ENCODE measurements at regions not wholly inside any gene's neighbourhood (a gene's known extent, or its start where the extent isn't known, plus 50 kb on each side); places are given as distances from the start of the nearest gene placed in this dataset.
"Not testable (repeated sequence)": the region's sequence is repeated elsewhere in the genome, so short reads cannot be mapped to it uniquely, and the experiment has no call there.

DNA sequence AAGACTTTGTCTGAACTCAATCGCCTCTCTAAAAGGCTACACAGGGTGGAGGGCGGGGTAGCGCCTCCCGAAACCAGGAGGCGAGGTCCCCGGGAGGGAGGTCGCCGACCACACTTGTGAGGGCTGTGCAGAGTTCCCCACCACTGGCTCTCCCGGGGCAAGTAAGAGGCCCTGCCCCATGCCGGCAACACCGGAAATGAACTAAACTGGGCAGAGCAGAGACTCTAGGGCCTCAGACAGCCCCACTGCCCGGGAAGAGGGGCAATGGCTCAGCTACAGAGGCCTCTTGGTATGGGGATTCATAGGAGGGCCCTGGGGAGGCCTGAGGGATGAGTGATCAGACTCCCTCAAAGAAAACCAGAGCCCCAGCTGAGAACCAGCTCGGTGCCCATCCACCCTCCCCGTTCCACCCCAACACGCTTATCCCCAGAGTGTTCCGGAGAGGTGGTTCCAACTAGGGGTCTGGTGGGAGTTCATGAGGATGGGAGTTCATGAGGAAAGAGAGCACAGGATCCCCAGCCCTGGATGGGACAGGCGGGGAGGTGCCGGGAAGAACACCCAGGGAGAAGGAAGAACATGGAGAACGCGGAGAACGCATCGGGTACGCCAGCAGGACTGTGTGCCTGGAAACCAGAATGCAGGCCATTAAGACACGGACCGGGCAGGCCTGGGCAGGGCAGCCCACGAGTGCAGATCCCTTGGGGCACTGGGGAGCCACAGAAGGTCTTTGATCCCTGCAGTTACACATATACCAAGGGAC lies 89.4 kb upstream of the MYL10 start:
- no peak overlapping the region for H3K27ac Mint-ChIP-seq
- intact Hi-C loops (cut with micrococcal nuclease) = no loop called here
- peaks cover 4% of the 10 kb centered on the region for H3K27me3 Mint-ChIP-seq (ENCODE audit: low read depth)
- H3K4me3 Mint-ChIP-seq (ENCODE audit: low read depth) = no peak overlapping the region
- H3K36me3 Mint-ChIP-seq (ENCODE audit: low read depth) = no peaks in the 10 kb centered on the region
- DNase-seq (ENCODE audit: low spot score) = no peak
- H3K9me3 Mint-ChIP-seq = no peaks in the 10 kb centered on the region
- no peaks in the 10 kb centered on the region for H3K4me1 Mint-ChIP-seq (ENCODE audit: low read depth)

DNA sequence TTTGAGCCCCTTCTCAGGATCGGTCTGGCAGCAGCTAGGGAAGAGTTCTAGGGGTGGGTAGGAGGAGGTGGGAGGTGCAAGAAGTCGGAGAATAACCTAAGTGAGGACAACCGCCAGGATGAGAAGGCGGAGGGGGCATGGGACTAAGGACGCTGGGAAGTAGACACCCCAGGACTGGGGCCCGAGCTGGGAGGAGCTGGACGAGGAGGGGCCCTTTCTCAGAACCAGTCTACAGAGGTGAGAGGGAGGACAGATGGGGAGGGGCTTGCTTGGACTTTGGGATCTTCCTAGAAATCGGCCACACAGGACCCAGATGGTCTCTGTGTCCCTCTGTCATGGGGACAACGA lies 90.0 kb upstream of the MYL10 start:
- intact Hi-C loops (cut with micrococcal nuclease) = no loop called here
- no peak overlapping the region for H3K27ac Mint-ChIP-seq
- H3K4me3 Mint-ChIP-seq (ENCODE audit: low read depth) = no peak overlapping the region
- H3K27me3 Mint-ChIP-seq (ENCODE audit: low read depth) = peaks cover 4% of the 10 kb centered on the region
- no peaks in the 10 kb centered on the region for H3K36me3 Mint-ChIP-seq (ENCODE audit: low read depth)
- H3K9me3 Mint-ChIP-seq = peaks cover 4% of the 10 kb centered on the region
- DNase-seq (ENCODE audit: low spot score) = no peak
- no peaks in the 10 kb centered on the region for H3K4me1 Mint-ChIP-seq (ENCODE audit: low read depth)

DNA sequence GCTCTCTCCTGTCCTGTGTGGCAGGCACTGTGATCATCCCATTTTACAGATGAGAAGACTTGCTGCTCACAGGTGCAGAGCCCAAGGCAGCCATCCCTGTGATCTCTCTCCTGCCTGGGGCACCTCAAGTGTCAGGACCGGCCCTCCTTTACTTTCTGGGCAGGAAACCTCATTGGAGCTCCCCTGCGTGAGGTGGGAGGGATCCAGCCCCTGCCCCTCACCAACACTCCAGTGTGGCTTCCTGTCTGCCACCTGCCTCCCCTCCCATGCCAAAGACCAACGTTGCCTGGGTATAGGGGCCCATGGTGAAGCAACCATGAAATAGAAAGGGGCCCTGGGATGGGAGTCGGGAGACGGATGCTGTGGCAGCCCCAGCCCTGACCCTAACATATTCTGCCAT lies 91.2 kb upstream of the MYL10 start:
- DNase-seq (ENCODE audit: low spot score) = no peak
- no peaks in the 10 kb centered on the region for H3K36me3 Mint-ChIP-seq (ENCODE audit: low read depth)
- H3K27me3 Mint-ChIP-seq (ENCODE audit: low read depth) = peaks cover 4% of the 10 kb centered on the region
- intact Hi-C loops (cut with micrococcal nuclease) = no loop called here
- H3K27ac Mint-ChIP-seq = no peak overlapping the region
- peaks cover 4% of the 10 kb centered on the region for H3K9me3 Mint-ChIP-seq
- no peak overlapping the region for H3K4me3 Mint-ChIP-seq (ENCODE audit: low read depth)
- H3K4me1 Mint-ChIP-seq (ENCODE audit: low read depth) = no peaks in the 10 kb centered on the region

DNA sequence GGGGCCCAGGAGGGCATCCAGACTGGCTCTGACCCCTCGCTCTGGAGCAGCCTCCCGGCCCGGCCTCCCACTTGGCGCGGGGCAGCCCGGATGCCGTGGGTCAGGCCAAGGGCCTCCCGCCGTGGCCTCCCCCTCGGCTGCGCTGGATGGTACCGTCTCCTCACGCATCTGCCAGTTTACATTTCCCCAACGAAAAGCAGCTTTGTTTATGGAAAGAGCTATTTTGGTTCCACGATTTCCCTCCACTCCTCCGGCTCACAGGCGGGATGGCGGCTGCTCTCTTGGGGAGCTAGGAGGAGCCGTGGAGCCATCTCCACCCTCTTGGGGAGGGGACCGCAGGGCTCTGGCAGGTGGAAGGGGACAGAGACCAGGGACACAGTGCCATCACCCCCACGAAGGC lies 93.2 kb upstream of the MYL10 start:
- no peak overlapping the region for H3K27ac Mint-ChIP-seq
- intact Hi-C loops (cut with micrococcal nuclease) = no loop called here
- H3K4me1 Mint-ChIP-seq (ENCODE audit: low read depth) = no peaks in the 10 kb centered on the region
- H3K9me3 Mint-ChIP-seq = peaks cover 4% of the 10 kb centered on the region
- H3K27me3 Mint-ChIP-seq (ENCODE audit: low read depth) = peaks cover 6% of the 10 kb centered on the region
- no peak overlapping the region for H3K4me3 Mint-ChIP-seq (ENCODE audit: low read depth)
- H3K36me3 Mint-ChIP-seq (ENCODE audit: low read depth) = no peaks in the 10 kb centered on the region
- no peak for DNase-seq (ENCODE audit: low spot score)

DNA sequence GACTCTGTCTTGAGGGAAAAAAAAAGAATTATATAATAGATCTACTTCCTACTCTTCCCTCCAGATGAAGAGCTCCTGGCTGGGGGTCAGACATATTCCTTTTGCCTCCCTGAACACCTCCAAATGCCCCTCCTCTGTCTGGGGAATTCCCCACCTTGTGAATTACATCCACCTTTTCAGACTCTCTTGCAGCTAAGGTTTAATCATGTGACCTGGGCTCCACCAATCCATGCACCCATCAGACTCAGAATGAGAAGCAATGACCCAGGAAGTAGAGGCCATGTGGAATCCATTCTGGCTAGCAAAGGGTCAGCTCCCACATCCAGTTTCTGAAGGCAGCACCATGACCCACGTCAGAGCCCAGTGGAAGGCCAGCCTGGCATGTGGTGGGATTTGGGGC lies 93.6 kb upstream of the CUX1 start:
- no peaks in the 10 kb centered on the region for H3K4me1 Mint-ChIP-seq (ENCODE audit: low read depth)
- peaks cover 6% of the 10 kb centered on the region for H3K27me3 Mint-ChIP-seq (ENCODE audit: low read depth)
- H3K4me3 Mint-ChIP-seq (ENCODE audit: low read depth) = no peak overlapping the region
- intact Hi-C loops (cut with micrococcal nuclease) = no loop called here
- no peaks in the 10 kb centered on the region for H3K36me3 Mint-ChIP-seq (ENCODE audit: low read depth)
- H3K9me3 Mint-ChIP-seq = peaks cover 4% of the 10 kb centered on the region
- H3K27ac Mint-ChIP-seq = no peak overlapping the region
- DNase-seq (ENCODE audit: low spot score) = no peak

DNA sequence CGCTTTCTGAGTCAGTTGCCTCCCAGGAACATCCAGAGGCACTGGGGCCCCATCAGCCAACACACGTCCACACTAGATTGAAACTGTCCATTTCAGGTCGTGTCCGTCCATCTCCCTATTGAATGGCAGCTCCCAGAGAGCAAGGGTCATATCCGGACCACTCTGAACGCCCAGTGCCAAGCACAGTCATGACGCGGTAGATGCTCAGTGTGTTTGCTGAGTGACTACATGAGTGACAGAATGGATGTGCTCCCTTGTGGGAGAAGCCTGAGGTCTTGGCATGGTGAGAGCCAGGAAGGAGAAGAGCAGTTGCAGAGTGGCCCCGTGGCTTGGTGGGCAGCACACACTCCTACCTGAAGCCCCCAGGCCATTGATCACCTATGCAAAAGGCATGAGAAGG lies 92.5 kb upstream of the CUX1 start:
- Mint-ChIP-seq H3K4me1 (ENCODE audit: low read depth) (no peaks in the 10 kb centered on the region), H3K27ac (no peak overlapping the region), H3K36me3 (ENCODE audit: low read depth) (no peaks in the 10 kb centered on the region), H3K27me3 (ENCODE audit: low read depth) (peaks cover 5% of the 10 kb centered on the region), H3K4me3 (ENCODE audit: low read depth) (no peak overlapping the region), H3K9me3 (peaks cover 4% of the 10 kb centered on the region)
- intact Hi-C loops (cut with micrococcal nuclease) = no loop called here
- DNase-seq (ENCODE audit: low spot score) = no peak

DNA sequence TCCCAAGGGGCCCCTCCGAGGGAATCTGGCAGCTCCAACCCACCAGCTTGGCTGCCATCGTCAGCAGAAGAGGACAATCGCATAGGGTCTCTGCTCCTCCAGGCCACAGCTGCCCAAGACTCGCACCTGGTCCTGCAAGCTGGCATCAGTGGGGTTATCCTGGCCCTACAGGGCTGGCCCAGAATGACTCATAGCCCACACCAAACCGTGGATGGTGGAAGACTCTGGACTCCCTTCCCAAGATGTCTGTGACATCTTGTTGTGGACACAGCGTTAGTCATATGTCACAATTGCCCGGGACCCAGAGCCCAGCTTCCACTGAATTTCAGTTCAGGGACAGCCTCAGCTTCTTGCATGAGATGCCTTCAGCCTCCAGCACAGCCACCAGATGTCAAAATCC lies 91.5 kb upstream of the CUX1 start:
- H3K27me3 Mint-ChIP-seq (ENCODE audit: low read depth) = peaks cover 2% of the 10 kb centered on the region
- intact Hi-C loops (cut with micrococcal nuclease) = no loop called here

DNA sequence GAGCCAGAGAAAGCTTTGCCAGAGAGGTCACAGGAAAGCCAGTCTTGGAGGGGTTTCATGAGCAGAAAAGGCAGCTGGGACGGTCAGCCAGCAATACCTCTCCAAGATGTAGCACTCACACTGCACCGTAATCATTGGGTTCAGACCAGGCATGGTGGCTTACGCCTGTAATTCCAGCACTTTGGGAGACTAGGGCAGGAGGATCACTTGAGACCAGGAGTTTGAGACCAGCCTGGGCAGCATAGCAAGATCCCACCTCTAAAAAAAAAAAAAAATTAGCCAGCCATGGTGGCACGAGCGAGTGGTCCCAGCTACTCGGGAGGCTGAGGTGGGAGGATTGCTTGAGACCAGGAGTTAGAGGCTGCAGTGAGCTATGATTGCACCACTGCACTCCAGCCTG lies 90.2 kb upstream of the CUX1 start:
- peaks cover 4% of the 10 kb centered on the region for H3K9me3 Mint-ChIP-seq
- no peaks in the 10 kb centered on the region for H3K36me3 Mint-ChIP-seq (ENCODE audit: low read depth)
- H3K27me3 Mint-ChIP-seq (ENCODE audit: low read depth) = peaks cover 2% of the 10 kb centered on the region
- no peaks in the 10 kb centered on the region for H3K4me1 Mint-ChIP-seq (ENCODE audit: low read depth)
- intact Hi-C loops (cut with micrococcal nuclease) = no loop called here
- DNase-seq (ENCODE audit: low spot score) = no peak
- H3K27ac Mint-ChIP-seq = no peak overlapping the region
- no peak overlapping the region for H3K4me3 Mint-ChIP-seq (ENCODE audit: low read depth)

More for the DNA sequence above, 91.5 kb upstream of the CUX1 start:
- no peaks in the 10 kb centered on the region for H3K4me1 Mint-ChIP-seq (ENCODE audit: low read depth)
- peaks cover 4% of the 10 kb centered on the region for H3K9me3 Mint-ChIP-seq
- DNase-seq (ENCODE audit: low spot score) = no peak
- H3K27ac Mint-ChIP-seq = no peak overlapping the region
- H3K4me3 Mint-ChIP-seq (ENCODE audit: low read depth) = no peak overlapping the region
- no peaks in the 10 kb centered on the region for H3K36me3 Mint-ChIP-seq (ENCODE audit: low read depth)

DNA sequence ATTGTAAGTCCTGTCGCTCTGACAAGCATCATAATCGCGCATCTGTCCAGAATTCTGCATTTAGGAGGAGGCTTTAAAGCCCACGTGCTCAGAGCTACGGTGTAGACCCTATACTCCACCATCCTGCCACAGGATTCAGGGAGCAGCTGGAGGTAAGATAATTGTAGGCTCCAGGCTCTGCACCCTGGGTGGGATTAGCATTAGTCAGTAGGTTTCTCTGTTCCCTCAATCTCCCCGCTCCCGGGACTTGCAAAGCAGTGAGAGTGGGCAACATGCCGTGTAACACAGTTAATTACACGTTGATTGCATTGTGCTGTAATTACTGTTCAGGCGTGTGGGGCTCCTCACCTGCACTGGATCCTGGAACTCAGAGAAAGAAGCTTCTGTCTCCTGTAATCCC lies 89.3 kb upstream of the CUX1 start:
- intact Hi-C loops (cut with micrococcal nuclease) = no loop called here
- DNase-seq (ENCODE audit: low spot score) = no peak
- peaks cover 2% of the 10 kb centered on the region for H3K27me3 Mint-ChIP-seq (ENCODE audit: low read depth)

DNA sequence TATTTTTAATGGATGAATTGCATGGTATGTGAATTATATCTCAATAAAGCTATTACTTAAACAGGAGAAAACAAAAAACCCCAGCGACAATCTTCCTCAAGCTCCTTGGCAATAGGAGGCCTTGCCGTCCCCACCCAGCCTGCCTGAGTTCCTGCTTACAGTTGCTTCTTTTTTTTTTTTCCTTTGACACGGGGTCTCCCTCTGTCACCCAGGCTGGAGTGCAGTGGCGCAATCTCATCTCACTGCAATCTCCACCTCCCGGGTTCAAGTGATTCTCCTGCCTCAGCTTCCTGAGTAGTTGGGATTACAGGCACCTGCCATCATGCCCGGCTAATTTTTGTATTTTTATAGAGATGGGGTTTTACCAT lies 88.6 kb upstream of the CUX1 start:
- DNase-seq (ENCODE audit: low spot score); H3K36me3 Mint-ChIP-seq (ENCODE audit: low read depth); H3K4me3 Mint-ChIP-seq (ENCODE audit: low read depth); H3K4me1 Mint-ChIP-seq (ENCODE audit: low read depth); H3K9me3 Mint-ChIP-seq; H3K27me3 Mint-ChIP-seq (ENCODE audit: low read depth); H3K27ac Mint-ChIP-seq; intact Hi-C loops (cut with micrococcal nuclease): not testable (repeated sequence)

More for the DNA sequence above, 89.3 kb upstream of the CUX1 start:
- Mint-ChIP-seq H3K36me3 (ENCODE audit: low read depth) (no peaks in the 10 kb centered on the region), H3K9me3 (peaks cover 4% of the 10 kb centered on the region), H3K27ac (no peak overlapping the region), H3K4me3 (ENCODE audit: low read depth) (no peak overlapping the region), H3K4me1 (ENCODE audit: low read depth) (no peaks in the 10 kb centered on the region)

DNA sequence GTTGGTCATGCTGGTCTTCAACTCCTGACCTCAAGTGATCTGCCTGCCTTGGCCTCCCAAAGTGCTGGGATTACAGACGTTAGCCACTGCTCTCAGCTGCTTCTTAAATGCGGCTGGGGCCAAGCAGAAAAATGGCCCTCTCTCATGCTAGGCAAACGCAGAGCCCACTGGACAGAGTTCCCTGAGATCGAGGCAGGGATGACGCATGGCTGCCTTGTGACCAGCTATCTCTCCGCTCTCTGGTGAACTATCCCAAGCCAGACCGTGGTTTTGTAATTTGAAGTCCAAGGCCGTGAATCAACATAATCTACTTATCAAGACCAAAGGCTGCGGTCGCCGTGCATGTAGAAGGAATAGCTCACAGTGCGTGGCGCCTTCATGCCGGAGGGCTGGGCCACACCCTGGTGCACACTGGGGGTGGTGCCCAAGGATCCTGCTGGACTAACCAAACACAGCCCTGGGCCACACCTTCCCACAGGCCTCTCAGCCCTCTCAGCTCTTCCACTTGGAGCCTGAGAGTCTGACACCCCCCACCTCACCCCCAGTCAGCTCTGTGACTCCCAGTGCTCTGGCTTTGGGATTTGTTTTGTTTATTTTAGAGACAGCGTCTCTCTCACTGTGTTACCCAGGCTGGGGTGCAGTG lies 88.1 kb upstream of the CUX1 start:
- Mint-ChIP-seq H3K4me3 (ENCODE audit: low read depth) (no peak overlapping the region), H3K9me3 (no peaks in the 10 kb centered on the region), H3K27ac (no peak overlapping the region), H3K36me3 (ENCODE audit: low read depth) (no peaks in the 10 kb centered on the region), H3K4me1 (ENCODE audit: low read depth) (peaks cover 1% of the 10 kb centered on the region), H3K27me3 (ENCODE audit: low read depth) (peaks cover 2% of the 10 kb centered on the region)
- intact Hi-C loops (cut with micrococcal nuclease) = no loop called here
- DNase-seq (ENCODE audit: low spot score) = no peak

DNA sequence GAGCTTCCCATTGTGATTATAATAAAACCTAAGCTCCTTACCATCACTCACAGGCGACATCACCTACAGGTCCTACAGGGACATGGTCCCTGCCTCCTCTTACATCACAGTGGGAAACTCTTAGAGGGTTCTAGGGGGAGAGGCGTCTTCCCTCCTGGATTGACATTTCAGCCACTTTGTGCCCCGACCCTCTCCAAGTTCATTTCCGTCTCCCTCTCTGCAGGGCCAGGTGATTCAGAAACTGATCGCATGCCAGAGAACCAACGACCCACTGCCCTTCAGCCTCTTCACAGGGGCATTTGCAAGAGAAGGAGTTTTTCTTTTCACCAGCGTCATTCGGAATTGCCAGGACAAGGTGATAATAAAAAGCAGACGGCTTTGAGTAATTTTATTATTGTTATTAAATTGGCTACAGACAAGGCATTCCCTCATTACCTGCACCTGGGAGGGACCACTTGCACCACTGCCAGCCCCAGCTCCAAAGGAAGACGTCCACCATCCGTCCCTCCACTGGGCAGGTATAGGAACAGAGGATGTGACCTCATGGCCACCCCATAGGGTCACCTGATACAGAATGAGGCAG lies 85.8 kb upstream of the CUX1 start:
- intact Hi-C loops (cut with micrococcal nuclease) = no loop called here
- H3K27me3 Mint-ChIP-seq (ENCODE audit: low read depth) = peaks cover 1% of the 10 kb centered on the region

DNA sequence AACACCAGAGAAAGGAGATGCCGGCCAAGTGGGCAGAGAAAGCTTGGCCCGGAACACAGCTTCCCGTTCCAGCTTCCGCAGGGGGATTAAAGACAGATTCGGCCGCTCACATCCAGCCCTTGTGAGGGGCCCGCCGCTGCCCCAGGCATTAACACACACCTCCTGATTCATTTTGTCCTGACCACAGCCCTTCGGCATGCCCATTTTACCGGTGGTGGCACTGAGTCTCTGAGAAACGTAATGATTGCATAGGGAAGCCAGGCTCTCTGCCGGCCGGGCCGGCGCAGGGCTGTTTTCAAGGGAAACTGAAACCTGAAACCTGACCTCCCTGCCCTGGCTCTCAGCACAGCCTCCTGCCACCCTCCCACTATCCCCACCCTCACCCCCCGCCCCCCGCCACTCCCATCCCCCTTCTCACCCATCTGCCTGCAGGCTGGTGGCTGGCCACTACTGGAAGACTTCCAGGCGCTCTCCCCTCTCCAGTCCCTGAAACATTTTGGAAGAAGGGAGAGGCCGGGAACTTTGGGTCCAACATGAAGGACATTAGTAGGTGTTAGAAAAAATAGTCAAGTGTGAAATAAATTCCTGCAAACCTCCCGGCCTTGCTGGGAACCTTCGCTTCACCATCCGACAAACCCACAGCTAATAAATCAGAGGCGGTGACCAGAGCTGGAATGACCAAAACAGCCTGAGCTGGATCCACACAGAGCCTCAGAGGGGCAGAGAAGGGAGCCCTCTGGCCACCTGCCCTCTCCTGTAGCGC lies 83.5 kb upstream of the CUX1 start:
- no peak for DNase-seq (ENCODE audit: low spot score)
- Mint-ChIP-seq H3K27ac (no peak overlapping the region), H3K27me3 (ENCODE audit: low read depth) (no peaks in the 10 kb centered on the region), H3K36me3 (ENCODE audit: low read depth) (no peaks in the 10 kb centered on the region), H3K4me3 (ENCODE audit: low read depth) (no peak overlapping the region), H3K9me3 (no peaks in the 10 kb centered on the region), H3K4me1 (ENCODE audit: low read depth) (peaks cover 8% of the 10 kb centered on the region)
- intact Hi-C loops (cut with micrococcal nuclease) = no loop called here

More for the DNA sequence above, 85.8 kb upstream of the CUX1 start:
- DNase-seq (ENCODE audit: low spot score) = no peak
- Mint-ChIP-seq H3K27ac (no peak overlapping the region), H3K4me1 (ENCODE audit: low read depth) (peaks cover 1% of the 10 kb centered on the region), H3K9me3 (no peaks in the 10 kb centered on the region), H3K36me3 (ENCODE audit: low read depth) (no peaks in the 10 kb centered on the region), H3K4me3 (ENCODE audit: low read depth) (no peak overlapping the region)

Data from activated T-helper 2 cell treated with anti-CD3 and anti-CD28 coated beads, Interferon-gamma antibody, Interleukin-2, Interleukin-4, amounts not matched to agents 10 μg/mL and 5 μg/mL and 100 μg/mL, durations not matched to agents 14 hours and 24 hours and 36 hours (primary cell).